ENCODE measurements at regions not wholly inside any gene's neighbourhood (a gene's known extent, or its start where the extent isn't known, plus 50 kb on each side); places are given as distances from the start of the nearest gene placed in this dataset.

GRCh38 chr6:137787016-137787415 lies 80.0 kb upstream of the TNFAIP3 start:
- no peak for ATAC-seq
- TF ChIP-seq ZNF70 (CRISPR knock-in tag; IDR thresholded peaks at IDR 0.05), result no peak

- no peak for ATAC-seq
- TF ChIP-seq TOX (CRISPR knock-in tag; IDR thresholded peaks at IDR 0.05; ENCODE audit: borderline replicate concordance) (no peak), ISL1 (CRISPR knock-in tag; IDR thresholded peaks at IDR 0.05) (no peak), ZNF565 (CRISPR knock-in tag; conservative IDR thresholded peaks at IDR 0.05; ENCODE audit: low read depth) (no peak), GLIS3 (CRISPR knock-in tag; IDR thresholded peaks at IDR 0.05) (no peak), POU6F1 (CRISPR knock-in tag; IDR thresholded peaks at IDR 0.05; ENCODE audit: borderline replicate concordance, low read depth) (no peak), PATZ1 (CRISPR knock-in tag; IDR thresholded peaks at IDR 0.05; ENCODE audit: borderline replicate concordance) (no peak), SNAI2 (CRISPR knock-in tag; IDR thresholded peaks at IDR 0.05) (no peak), CSDC2 (CRISPR knock-in tag; IDR thresholded peaks at IDR 0.05) (no peak), ESRRG (CRISPR knock-in tag; IDR thresholded peaks at IDR 0.05) (no peak), ZNF8 (CRISPR knock-in tag; IDR thresholded peaks at IDR 0.05) (no peak), TSHZ2 (CRISPR knock-in tag; IDR thresholded peaks at IDR 0.05) (no peak), ZNF70 (CRISPR knock-in tag; IDR thresholded peaks at IDR 0.05) (no peak), BACH2 (CRISPR knock-in tag; IDR thresholded peaks at IDR 0.05; ENCODE audit: borderline replicate concordance) (no peak), CREB5 (CRISPR knock-in tag; IDR thresholded peaks at IDR 0.05; ENCODE audit: low read depth) (no peak), ZC3H10 (CRISPR knock-in tag; IDR thresholded peaks at IDR 0.05) (no peak), PPARA (CRISPR knock-in tag; IDR thresholded peaks at IDR 0.05; ENCODE audit: borderline replicate concordance) (no peak), ZFP3 (CRISPR knock-in tag; IDR thresholded peaks at IDR 0.05) (no peak), OSR1 (CRISPR knock-in tag; IDR thresholded peaks at IDR 0.05) (no peak), ZFP30 (CRISPR knock-in tag; IDR thresholded peaks at IDR 0.05) (no peak)
These were observed 78.8 kb upstream of the TNFAIP3 start for GRCh38 chr6:137788248-137788647.

GRCh38 chr6:137791281-137792159 lies 75.5 kb upstream of the TNFAIP3 start:
- ATAC-seq, result no peak
- no peak for TF ChIP-seq PPARA (CRISPR knock-in tag; IDR thresholded peaks at IDR 0.05; ENCODE audit: borderline replicate concordance)
- TF ChIP-seq ARNTL (CRISPR knock-in tag; IDR thresholded peaks at IDR 0.05; ENCODE audit: borderline replicate concordance, low read depth), result no peak
- no peak for TF ChIP-seq ZNF8 (CRISPR knock-in tag; IDR thresholded peaks at IDR 0.05)
- no peak for TF ChIP-seq ESRRG (CRISPR knock-in tag; IDR thresholded peaks at IDR 0.05)
- TF ChIP-seq SNAI2 (CRISPR knock-in tag; IDR thresholded peaks at IDR 0.05), result no peak
- TF ChIP-seq OSR1 (CRISPR knock-in tag; IDR thresholded peaks at IDR 0.05), result no peak
- no peak for TF ChIP-seq GLIS3 (CRISPR knock-in tag; IDR thresholded peaks at IDR 0.05)
- TF ChIP-seq ZC3H10 (CRISPR knock-in tag; IDR thresholded peaks at IDR 0.05), result no peak
